Chondrocyte (in vitro differentiated cells): ENCODE measurements at regions not wholly inside any gene's neighbourhood (a gene's known extent, or its start where the extent isn't known, plus 50 kb on each side); places are given as distances from the start of the nearest gene placed in this dataset.

Experiments
- DNase-seq: peaks from one replicate; pipeline ENCODE4 v3.0.0; 2021; ENCODE audit warnings: mixed read lengths, low spot score
- H3K27ac Mint-ChIP-seq: one replicate; pipeline ENCODE4 v1.8.0; 2021; ENCODE audit warnings: mild to moderate bottlenecking, moderate library complexity, mixed read lengths; ENCODE audit not compliant: unreplicated experiment
- H3K27me3 Mint-ChIP-seq: 2 replicates; pipeline ENCODE4 v1.8.0; 2021; ENCODE audit warnings: low read depth, mixed read lengths
- H3K36me3 Mint-ChIP-seq: 2 replicates; pipeline ENCODE4 v1.8.0; 2021; ENCODE audit warnings: low read depth, mixed read lengths
- H3K4me1 Mint-ChIP-seq: 2 replicates; pipeline ENCODE4 v1.8.0; 2021; ENCODE audit warnings: low read depth, mild to moderate bottlenecking, mixed read lengths
- H3K4me3 Mint-ChIP-seq: one replicate; pipeline ENCODE4 v1.8.0; 2021; ENCODE audit warnings: mild to moderate bottlenecking, moderate library complexity, mixed read lengths; ENCODE audit not compliant: unreplicated experiment
- H3K9me3 Mint-ChIP-seq: 2 replicates; pipeline ENCODE4 v1.8.0; 2021; ENCODE audit warnings: low read depth, mixed read lengths
- CTCF ChIP-seq: fragments of 200-600 bp; sonication (generic); IDR thresholded peaks from 2 replicates; pipeline ENCODE4 v1.5.0; 2021; ENCODE audit warnings: antibody characterized with exemption, mild to moderate bottlenecking, moderate library complexity

GRCh38 chr1:103259982-103260381, 151.7 kb upstream of the COL11A1 start:
- H3K4me3 Mint-ChIP-seq, result no peak overlapping the region
- no peak for TF ChIP-seq CTCF
- H3K27ac Mint-ChIP-seq, result no peak overlapping the region
- peaks cover 6% of the 10 kb centered on the region for H3K9me3 Mint-ChIP-seq
- no peak for DNase-seq
- H3K4me1 Mint-ChIP-seq, result peaks cover 48% of the 10 kb centered on the region
- H3K36me3 Mint-ChIP-seq, result peaks cover 2% of the 10 kb centered on the region
- no peaks in the 10 kb centered on the region for H3K27me3 Mint-ChIP-seq

GRCh38 chr1:103256490-103256889, 148.2 kb upstream of the COL11A1 start:
- no peak for TF ChIP-seq CTCF
- H3K27me3 Mint-ChIP-seq, result no peaks in the 10 kb centered on the region
- no peak overlapping the region for H3K4me3 Mint-ChIP-seq
- H3K27ac Mint-ChIP-seq, result peak overlapping the region; percentile 83
- H3K4me1 Mint-ChIP-seq, result peaks cover 67% of the 10 kb centered on the region
- peaks cover 3% of the 10 kb centered on the region for H3K9me3 Mint-ChIP-seq
- DNase-seq, result no peak
- H3K36me3 Mint-ChIP-seq, result peaks cover 2% of the 10 kb centered on the region

GRCh38 chr1:103254691-103255090, 146.4 kb upstream of the COL11A1 start:
- Mint-ChIP-seq H3K27me3 (no peaks in the 10 kb centered on the region), H3K36me3 (peaks cover 2% of the 10 kb centered on the region), H3K9me3 (peaks cover 3% of the 10 kb centered on the region)

GRCh38 chr1:103250441-103250861, 142.1 kb upstream of the COL11A1 start:
- H3K27ac Mint-ChIP-seq, result peak overlapping the region; percentile 97
- H3K27me3 Mint-ChIP-seq, result no peaks in the 10 kb centered on the region
- H3K9me3 Mint-ChIP-seq, result no peaks in the 10 kb centered on the region
- H3K4me1 Mint-ChIP-seq, result peaks cover 60% of the 10 kb centered on the region
- DNase-seq, result no peak
- H3K36me3 Mint-ChIP-seq, result no peaks in the 10 kb centered on the region
- peak; percentile 13 for TF ChIP-seq CTCF
- peak overlapping the region; percentile 0 for H3K4me3 Mint-ChIP-seq

More at GRCh38 chr1:103254691-103255090, 146.4 kb upstream of the COL11A1 start:
- no peak for TF ChIP-seq CTCF
- DNase-seq, result no peak
- H3K4me1 Mint-ChIP-seq, result peaks cover 65% of the 10 kb centered on the region
- H3K27ac Mint-ChIP-seq, result peak overlapping the region; percentile 85
- H3K4me3 Mint-ChIP-seq, result peak overlapping the region; percentile 43

GRCh38 chr1:103248417-103249102, 140.2 kb upstream of the COL11A1 start:
- Mint-ChIP-seq H3K9me3 (no peaks in the 10 kb centered on the region), H3K4me3 (no peak overlapping the region), H3K4me1 (peaks cover 55% of the 10 kb centered on the region), H3K27ac (no peak overlapping the region), H3K27me3 (no peaks in the 10 kb centered on the region), H3K36me3 (no peaks in the 10 kb centered on the region)
- no peak for DNase-seq
- no peak for TF ChIP-seq CTCF
